HG02610 (cell line): ENCODE measurements at regions not wholly inside any gene's neighbourhood (a gene's known extent, or its start where the extent isn't known, plus 50 kb on each side); places are given as distances from the start of the nearest gene placed in this dataset.
"Not testable (repeated sequence)": the region's sequence is repeated elsewhere in the genome, so short reads cannot be mapped to it uniquely, and the experiment has no call there.

ENCODE experiments used
- ATAC-seq: cut with Tn5 transposase; IDR thresholded peaks from one replicate; pipeline ENCODE4 v1.9.1; 2021; ENCODE audit warnings: mild to moderate bottlenecking, moderate library complexity; ENCODE audit not compliant: unreplicated experiment

DNA sequence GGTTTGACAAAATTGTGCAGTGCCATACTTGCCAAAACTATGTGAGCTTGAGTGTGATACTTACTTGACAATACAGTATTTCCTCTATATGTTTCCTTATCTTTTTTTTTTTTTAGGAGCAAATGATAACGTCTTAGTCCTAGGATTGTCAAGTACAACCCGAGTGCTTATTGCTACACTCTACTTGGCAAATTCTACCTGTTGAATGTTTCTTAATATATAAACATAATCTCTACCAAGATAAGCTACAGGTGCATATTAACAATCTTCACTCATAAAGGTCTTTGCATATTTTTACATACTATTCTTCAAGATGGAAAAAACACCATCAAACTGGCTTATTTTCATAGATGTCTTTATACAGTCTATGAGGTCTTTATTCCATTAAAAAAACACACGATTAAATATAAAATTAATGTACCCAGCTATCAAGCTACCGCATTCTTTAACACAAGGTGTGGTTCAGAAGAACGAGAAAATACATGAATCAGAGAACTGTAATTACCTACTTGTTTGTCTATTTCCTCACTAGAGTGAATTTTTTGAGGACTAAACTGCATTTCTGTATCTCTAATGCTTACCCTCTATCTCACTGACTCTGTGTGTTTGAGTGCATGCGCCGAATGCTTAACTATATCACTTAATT, 76.1 kb upstream of the PDSS1 start:
- ATAC-seq: no peak

DNA sequence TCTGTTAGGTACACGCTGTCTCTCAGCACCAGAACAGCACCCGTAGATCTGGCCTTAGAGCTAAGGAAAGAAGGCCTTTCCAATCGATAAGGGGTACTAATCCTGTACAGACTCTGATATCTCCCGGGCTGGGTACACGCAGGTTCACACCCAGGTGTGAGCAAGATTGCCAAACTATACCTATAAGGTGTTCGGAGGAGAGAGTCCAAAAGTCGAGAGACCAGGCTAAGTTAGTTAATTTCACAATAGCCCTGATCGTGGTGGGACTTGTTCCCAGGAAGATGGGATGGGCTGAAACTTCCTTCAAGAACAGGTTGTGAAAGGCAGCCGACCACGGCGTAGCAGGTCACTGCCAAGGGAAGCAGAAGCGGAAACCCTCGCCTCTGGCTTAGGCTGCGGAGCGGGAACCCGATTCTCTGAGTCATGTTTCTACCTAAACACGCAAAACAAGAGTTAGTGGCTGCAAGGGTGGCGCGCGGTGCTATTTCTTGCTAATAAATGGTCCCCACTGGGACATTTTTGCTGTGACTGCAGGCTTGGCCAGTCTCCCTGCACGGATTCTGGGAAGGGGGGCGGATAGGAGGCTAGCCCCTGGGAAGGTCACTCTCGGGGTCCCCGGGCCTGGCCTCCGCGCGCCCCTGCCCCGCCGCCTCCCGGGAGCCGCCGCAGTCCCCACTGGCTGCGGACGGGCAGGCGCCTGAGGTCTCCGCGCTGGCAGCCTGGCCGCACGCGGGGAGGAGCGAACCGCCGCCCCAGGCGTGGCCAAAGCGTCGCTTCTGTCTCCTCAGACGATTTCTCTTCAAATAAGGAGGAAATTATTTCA, 75.4 kb upstream of the PDSS1 start:
- ATAC-seq: peak; percentile 60

DNA sequence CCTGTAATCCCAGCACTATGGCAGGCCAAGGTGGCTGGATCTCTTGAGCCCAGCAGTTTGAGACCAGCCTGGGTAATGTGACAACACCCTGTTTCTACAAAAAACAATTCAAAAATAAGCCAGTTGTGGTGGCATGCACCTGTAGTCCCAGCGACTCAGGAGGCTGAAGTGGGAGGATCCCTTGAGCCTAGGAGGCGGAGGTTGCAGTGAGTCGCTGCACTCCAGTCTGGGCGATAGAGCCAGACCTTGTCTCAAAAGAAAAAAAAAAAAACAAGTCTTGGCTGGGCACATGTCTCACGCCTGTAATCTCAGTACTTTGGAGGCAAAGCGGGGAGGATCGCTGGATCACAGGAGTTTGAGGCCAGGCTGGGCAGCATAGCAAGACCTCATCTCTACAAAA, 74.6 kb upstream of the PDSS1 start:
- ATAC-seq: no peak

DNA sequence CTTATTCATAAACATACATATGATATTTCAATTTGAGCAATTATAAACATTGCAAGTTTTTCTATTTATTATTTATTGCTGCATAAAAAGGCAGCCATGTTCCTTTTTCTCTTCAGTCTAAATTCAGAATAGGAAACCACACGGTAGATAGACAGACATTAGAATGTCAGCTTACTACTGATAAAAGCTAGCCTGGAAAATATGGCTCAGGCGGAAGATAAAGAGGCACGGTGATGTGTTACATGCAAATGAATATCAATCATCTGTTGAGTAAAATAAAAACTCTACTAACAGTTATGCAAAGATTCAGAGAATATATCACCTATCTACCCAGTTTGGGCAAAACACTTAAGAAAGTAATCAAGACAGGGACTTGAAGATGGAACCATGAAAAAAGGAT, 73.5 kb upstream of the PDSS1 start:
- ATAC-seq: no peak

DNA sequence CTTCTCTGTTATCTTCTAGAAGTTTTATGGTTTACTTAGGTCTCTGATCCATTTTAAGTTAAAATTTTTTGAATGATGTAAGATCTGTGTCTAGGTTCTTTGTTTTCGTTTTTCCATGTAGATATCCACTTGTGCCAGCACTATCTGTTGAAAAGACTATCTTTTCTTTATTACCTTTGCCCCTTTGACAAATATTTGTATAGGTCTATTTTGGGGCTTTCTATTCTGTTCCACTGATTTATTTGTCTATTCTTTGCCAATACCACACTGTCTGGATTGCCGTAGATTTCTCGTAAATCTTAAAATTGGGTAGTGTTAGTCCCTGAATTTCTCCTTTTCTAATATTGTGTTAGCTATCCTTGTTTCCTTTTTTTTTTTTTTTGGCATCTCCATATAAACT, 71.4 kb upstream of the PDSS1 start:
- ATAC-seq: no peak

GRCh38 chr10:26627324-26627723, 70.2 kb upstream of the PDSS1 start:
- no peak for ATAC-seq

- peak; percentile 87 for ATAC-seq
Measured at GRCh38 chr10:26628395-26628794, 69.1 kb upstream of the PDSS1 start.

DNA sequence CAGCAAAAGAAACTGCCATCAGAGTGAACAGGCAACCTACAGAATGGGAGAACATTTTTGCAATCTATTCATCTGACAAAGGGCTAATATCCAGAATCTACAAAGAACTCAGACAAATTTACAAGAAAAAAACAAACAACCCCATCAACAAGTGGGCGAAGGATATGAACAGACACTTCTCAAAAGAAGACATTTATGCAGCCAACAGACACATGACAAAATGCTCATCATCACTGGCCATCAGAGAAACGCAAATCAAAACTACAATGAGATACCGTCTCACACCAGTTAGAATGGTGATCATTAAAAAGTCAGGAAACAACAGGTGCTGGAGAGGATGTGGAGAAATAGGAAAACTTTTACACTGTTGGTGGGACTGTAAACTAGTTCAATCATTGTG, 65.3 kb upstream of the PDSS1 start:
- ATAC-seq: not testable (repeated sequence)

DNA sequence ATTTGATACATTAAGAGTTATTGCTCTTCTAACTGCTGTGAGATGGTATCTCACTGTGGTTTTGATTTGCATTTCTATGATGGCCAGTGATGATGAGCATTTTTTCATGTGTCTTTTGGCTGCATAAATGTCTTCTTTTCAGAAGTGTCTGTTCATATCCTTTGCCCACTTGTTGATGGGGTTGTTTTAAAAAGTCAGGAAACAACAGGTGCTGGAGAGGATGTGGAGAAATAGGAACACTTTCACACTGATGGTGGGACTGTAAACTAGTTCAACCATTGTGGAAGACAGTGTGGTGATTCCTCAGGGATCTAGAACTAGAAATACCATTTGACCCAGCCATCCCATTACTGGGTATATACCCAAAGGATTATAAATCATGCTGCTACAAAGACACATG, 63.4 kb upstream of the PDSS1 start:
- not testable (repeated sequence) for ATAC-seq

DNA sequence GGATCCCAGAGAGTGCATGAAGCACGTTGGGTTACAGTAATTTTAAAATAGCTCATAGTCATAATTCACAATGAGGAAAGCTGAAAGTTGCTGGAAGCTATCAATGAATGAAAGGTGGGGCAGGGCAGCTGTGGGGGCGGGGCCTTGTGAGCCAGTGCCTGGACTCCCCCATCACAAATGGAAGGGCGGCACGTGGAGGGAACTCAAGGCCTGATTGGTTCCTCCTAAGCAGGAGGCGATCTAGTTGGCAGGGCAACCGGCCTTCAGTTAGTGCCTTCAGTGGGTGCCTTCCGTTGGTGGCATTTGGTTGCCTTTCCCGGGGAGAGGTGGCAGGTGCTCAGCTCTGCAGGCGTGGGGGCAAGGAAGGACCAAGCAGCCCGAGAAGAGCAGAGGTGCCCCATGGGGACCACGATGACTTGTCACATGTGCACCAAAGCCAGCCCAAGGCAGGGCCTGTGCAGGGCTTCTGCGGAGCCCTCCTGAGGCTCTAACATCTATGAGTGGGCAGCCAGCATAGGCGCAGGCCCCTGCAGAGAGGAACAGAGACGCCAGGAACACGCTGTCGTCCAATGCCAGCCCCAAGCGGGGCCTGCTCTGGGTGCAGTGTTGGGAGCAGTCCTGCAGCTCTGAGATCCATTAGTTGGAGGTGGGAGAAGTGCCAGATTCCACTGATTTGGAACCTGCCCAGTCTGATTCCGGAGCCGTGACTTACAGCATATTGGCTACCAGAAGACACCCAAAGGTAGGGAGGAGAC, 59.8 kb upstream of the PDSS1 start:
- ATAC-seq: no peak

DNA sequence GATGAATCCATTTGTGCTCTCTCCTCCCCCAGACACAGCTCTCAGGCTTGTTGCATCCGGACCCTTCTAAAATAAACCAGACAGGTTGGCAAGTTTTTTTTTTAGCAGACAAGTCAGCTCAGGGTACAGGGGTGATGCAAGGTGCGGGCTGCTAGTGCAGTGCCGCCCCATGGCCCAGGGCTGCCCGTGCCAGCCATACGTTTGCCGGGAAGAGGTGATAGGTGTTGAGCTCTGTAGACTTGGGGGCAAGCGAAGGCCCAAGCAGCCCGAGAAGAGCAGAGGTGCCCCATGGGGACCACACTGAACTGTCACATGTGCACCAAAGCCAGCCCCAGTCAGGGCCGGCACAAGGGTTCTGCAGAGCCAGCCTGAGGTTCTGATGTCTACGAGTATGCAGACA, 57.1 kb upstream of the PDSS1 start:
- no peak for ATAC-seq

DNA sequence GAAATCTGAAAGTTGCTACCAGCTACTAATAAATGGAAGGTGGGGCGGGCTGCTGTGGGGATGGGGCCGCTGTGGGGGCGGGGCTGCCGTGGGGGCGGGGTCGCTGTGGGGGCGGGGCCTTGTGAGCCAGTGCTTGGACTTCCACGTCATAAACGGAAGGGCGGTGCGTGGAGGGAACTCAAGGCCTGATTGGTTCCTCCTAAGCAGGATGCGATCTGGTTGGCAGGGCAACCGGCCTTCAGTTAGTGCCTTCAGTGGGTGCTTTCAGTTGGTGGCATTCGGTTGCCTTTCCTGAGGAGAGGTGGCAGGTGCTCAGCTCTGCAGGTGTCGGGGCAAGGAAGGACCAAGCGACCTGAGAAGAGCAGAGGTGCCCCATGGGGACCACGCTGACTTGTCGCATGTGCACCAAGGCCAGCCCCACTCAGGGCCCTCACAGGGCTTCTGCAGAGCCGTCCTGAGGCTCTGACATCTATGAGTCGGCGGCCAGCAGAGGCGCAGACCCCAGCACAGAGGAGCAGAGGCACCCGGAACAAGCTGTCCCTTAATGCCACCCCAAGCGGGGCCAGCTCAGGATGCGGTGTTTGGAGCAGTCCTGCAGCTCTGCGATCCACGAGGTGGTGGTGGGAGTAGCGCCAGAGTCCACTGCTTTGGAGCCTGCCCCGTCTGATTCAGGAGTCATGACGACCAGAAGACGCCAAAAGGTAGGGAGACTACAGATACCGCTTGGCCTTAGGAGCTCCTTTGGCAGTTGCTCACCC, 54.4 kb upstream of the PDSS1 start:
- no peak for ATAC-seq

GRCh38 chr10:26647602-26648244, 49.8 kb upstream of the PDSS1 start:
- no peak for ATAC-seq
